ENCODE measurements at regions not wholly inside any gene's neighbourhood (a gene's known extent, or its start where the extent isn't known, plus 50 kb on each side); places are given as distances from the start of the nearest gene placed in this dataset.
"Not testable (repeated sequence)": the region's sequence is repeated elsewhere in the genome, so short reads cannot be mapped to it uniquely, and the experiment has no call there.

GRCh38 chr14:28952161-28952560 is 185.6 kb downstream of the FOXG1 start:
- no peak for DNase-seq

- DNase-seq: no peak
Measured at GRCh38 chr14:28952666-28953065, 186.1 kb downstream of the FOXG1 start.

GRCh38 chr14:28953973-28954372 is 187.4 kb downstream of the FOXG1 start:
- DNase-seq: no peak

- no peak for DNase-seq
Measured at GRCh38 chr14:28966416-28967233, 200.0 kb downstream of the FOXG1 start.

- DNase-seq: no peak
Measured at GRCh38 chr14:28975084-28975483, 208.5 kb downstream of the FOXG1 start.

GRCh38 chr14:28982228-28982627 is 215.6 kb downstream of the FOXG1 start:
- DNase-seq: no peak

GRCh38 chr14:28983279-28983678 is 216.7 kb downstream of the FOXG1 start:
- no peak for DNase-seq

- DNase-seq: no peak
Measured at GRCh38 chr14:28987516-28987915, 220.9 kb downstream of the FOXG1 start.

GRCh38 chr14:28997196-28997595 is 230.6 kb downstream of the FOXG1 start:
- DNase-seq: not testable (repeated sequence)

GRCh38 chr14:28999656-29000055 is 233.1 kb downstream of the FOXG1 start:
- DNase-seq: no peak

- DNase-seq: no peak
Measured at GRCh38 chr14:29005647-29006046, 239.1 kb downstream of the FOXG1 start.

- DNase-seq: no peak
Measured at GRCh38 chr14:29007990-29008389, 241.4 kb downstream of the FOXG1 start.

GRCh38 chr14:29016050-29016900 is 249.7 kb downstream of the FOXG1 start:
- peak; percentile 54 for DNase-seq

- not testable (repeated sequence) for DNase-seq
Measured at GRCh38 chr14:29023505-29023904, 256.9 kb downstream of the FOXG1 start.

- DNase-seq: not testable (repeated sequence)
Measured at GRCh38 chr14:29027441-29027840, 260.9 kb downstream of the FOXG1 start.

GRCh38 chr14:29027941-29028705 is 261.5 kb downstream of the FOXG1 start:
- DNase-seq: not testable (repeated sequence)

- no peak for DNase-seq
Measured at GRCh38 chr14:29028973-29029582, 262.5 kb downstream of the FOXG1 start.

GRCh38 chr14:29030121-29030520 is 263.5 kb downstream of the FOXG1 start:
- no peak for DNase-seq

GRCh38 chr14:29030970-29031369 is 264.4 kb downstream of the FOXG1 start:
- DNase-seq: no peak

- DNase-seq: no peak
Measured at GRCh38 chr14:29035134-29035533, 268.5 kb downstream of the FOXG1 start.

GRCh38 chr14:29037411-29037810 is 270.8 kb downstream of the FOXG1 start:
- DNase-seq: no peak

GRCh38 chr14:29039171-29039570 is 272.6 kb downstream of the FOXG1 start:
- DNase-seq: peak; percentile 75

GRCh38 chr14:29042551-29042950 is 276.0 kb downstream of the FOXG1 start:
- DNase-seq: no peak

All from NCI-H1694 treated with DMSO at 0.1 percent for 48 hours (cell line).